Left cardiac atrium (tissue), 4 donors: ENCODE measurements at regions not wholly inside any gene's neighbourhood (a gene's known extent, or its start where the extent isn't known, plus 50 kb on each side); places are given as distances from the start of the nearest gene placed in this dataset.

ENCODE experiments used
- ATAC-seq, 2 donors: fragments of 200-7000 bp; cut with Tn5 transposase; one replicate each; pipeline ENCODE4 v1.9.1; 2020; ENCODE audit warnings: mild to moderate bottlenecking in 2 of 2, moderate library complexity in 2 of 2
- DNase-seq: peaks from one replicate; pipeline ENCODE4 v3.0.0-alpha.2; 2020
- intact Hi-C, 2 donors: fragments of 100-400 bp; cut with DNase I; formaldehyde crosslinking; loops; one replicate each; pipeline versions ENCODE4 v1.14.1 to v1.15.1; 2022 to 2023
- donor health status: DM: no; HTN: yes; CAD: no.
- donor health status: DM: no; HTN: yes; CAD: no; lungs with severe emphysema.
- donor health status: DM: yes; HTN: yes; CAD: no.
- donor health status: Dilated cardiomyopathy.

- intact Hi-C loops: no loop called here
- DNase-seq (no peak), ATAC-seq (no peak)
Observed at GRCh38 chr2:177042311-177042710, 170.3 kb upstream of the HNRNPA3 start.

GRCh38 chr2:177044671-177045070 is 167.9 kb upstream of the HNRNPA3 start:
- intact Hi-C loops: no loop called here
- ATAC-seq: no peak
- no peak for DNase-seq

GRCh38 chr2:177048981-177049380 is 163.6 kb upstream of the HNRNPA3 start:
- ATAC-seq (no peak), DNase-seq (no peak)
- intact Hi-C loops: no loop called here

GRCh38 chr2:177051278-177051677 is 161.3 kb upstream of the HNRNPA3 start:
- intact Hi-C loops: no loop called here
- DNase-seq (no peak), ATAC-seq (no peak)

- intact Hi-C loops: no loop called here
- no peak for ATAC-seq
Observed at GRCh38 chr2:177052471-177052870, 160.1 kb upstream of the HNRNPA3 start.

GRCh38 chr2:177053038-177053437 is 159.6 kb upstream of the HNRNPA3 start:
- intact Hi-C loops: no loop called here
- ATAC-seq: no peak

More at GRCh38 chr2:177052471-177052870, 160.1 kb upstream of the HNRNPA3 start:
- DNase-seq: no peak

GRCh38 chr2:177053716-177054115 is 158.9 kb upstream of the HNRNPA3 start:
- intact Hi-C loops: no loop called here
- DNase-seq (no peak), ATAC-seq (no peak)

More at GRCh38 chr2:177053038-177053437, 159.6 kb upstream of the HNRNPA3 start:
- DNase-seq: no peak

GRCh38 chr2:177056481-177056929 is 156.1 kb upstream of the HNRNPA3 start:
- no peak for DNase-seq
- no peak for ATAC-seq
- intact Hi-C loops: no loop called here

- DNase-seq: no peak
- intact Hi-C loops: no loop called here
- ATAC-seq: no peak
Observed at GRCh38 chr2:177058747-177059146, 153.8 kb upstream of the HNRNPA3 start.

- ATAC-seq (no peak), DNase-seq (no peak)
- intact Hi-C loops: no loop called here
Observed at GRCh38 chr2:177059293-177059692, 153.3 kb upstream of the HNRNPA3 start.

- no peak for ATAC-seq
- intact Hi-C loops: no loop called here
- no peak for DNase-seq
Observed at GRCh38 chr2:177063331-177063730, 149.3 kb upstream of the HNRNPA3 start.

GRCh38 chr2:177064422-177064821 is 148.2 kb upstream of the HNRNPA3 start:
- intact Hi-C loops: no loop called here
- ATAC-seq (no peak), DNase-seq (no peak)

- ATAC-seq: no peak
- intact Hi-C loops: no loop called here
- DNase-seq: no peak
Observed at GRCh38 chr2:177068967-177069366, 143.6 kb upstream of the HNRNPA3 start.

- ATAC-seq: no peak
- intact Hi-C loops: no loop called here
- no peak for DNase-seq
Observed at GRCh38 chr2:177072090-177072489, 140.5 kb upstream of the HNRNPA3 start.

- no peak for ATAC-seq
- DNase-seq: no peak
- intact Hi-C loops: no loop called here
Observed at GRCh38 chr2:177073611-177074010, 139.0 kb upstream of the HNRNPA3 start.

GRCh38 chr2:177074099-177074710 is 138.4 kb upstream of the HNRNPA3 start:
- intact Hi-C loops: no loop called here
- ATAC-seq (no peak), DNase-seq (no peak)

- DNase-seq (no peak), ATAC-seq (no peak)
- intact Hi-C loops: no loop called here
Observed at GRCh38 chr2:177075254-177075653, 137.3 kb upstream of the HNRNPA3 start.

GRCh38 chr2:177076636-177077179 is 135.9 kb upstream of the HNRNPA3 start:
- no peak for DNase-seq
- intact Hi-C loops: no loop called here
- ATAC-seq: no peak

GRCh38 chr2:177077778-177078177 is 134.8 kb upstream of the HNRNPA3 start:
- ATAC-seq (no peak), DNase-seq (no peak)
- intact Hi-C loops: no loop called here

- ATAC-seq: peak in 1 of 2 donors; percentile 33
- intact Hi-C loops: no loop called here
- DNase-seq: peak; percentile 25
Observed at GRCh38 chr2:177078416-177078815, 134.2 kb upstream of the HNRNPA3 start.

GRCh38 chr2:177078855-177079254 is 133.7 kb upstream of the HNRNPA3 start:
- DNase-seq: no peak
- no peak for ATAC-seq

More at GRCh38 chr2:177078855-177079254, 133.7 kb upstream of the HNRNPA3 start:
- intact Hi-C loops: no loop called here
